ENCODE measurements at regions not wholly inside any gene's neighbourhood (a gene's known extent, or its start where the extent isn't known, plus 50 kb on each side); places are given as distances from the start of the nearest gene placed in this dataset.

DNA sequence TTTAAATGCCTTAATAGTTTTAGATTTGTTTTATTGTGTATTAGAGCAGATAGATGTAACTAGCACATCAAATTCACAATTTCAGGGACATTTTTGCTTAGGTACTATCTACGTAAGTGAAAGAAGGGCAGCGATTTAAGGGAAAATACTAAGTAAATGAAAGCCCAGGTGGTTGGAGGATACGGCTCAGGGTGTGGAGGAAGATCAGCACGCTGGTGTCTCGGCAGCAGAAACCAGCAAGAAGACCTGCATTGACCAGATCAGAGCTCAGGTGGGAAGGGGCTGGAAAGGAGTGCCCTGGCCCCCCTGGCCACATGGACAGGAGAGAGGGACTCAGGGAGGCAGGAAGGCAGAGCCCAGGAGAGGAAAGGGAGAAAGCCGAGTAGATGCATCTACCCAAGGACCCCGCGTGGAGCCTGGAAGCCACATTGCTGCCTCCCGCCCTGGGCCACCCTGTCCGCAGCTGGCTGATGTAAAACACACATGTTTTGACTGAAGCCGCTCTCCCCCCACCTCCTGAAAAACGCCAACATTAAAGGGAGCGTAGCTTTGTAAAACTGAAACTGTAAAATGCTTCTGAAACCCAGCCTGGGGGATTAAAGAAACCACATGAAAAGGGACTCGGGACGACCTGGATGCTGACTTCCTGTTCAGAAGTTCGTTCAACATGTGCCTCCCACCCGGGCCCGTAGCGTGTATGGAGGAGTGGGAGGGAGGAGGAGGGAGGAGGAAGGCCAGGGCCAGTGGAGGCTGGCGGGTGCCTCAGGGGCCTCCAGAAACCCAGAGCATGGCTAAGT, 72.6 kb upstream of the TARDBP start:
- Histone ChIP-seq H3K4me3 (ENCODE audit: insufficient read depth in 1 of 2, low read depth in 1 of 2, low read length in 2 of 2) (no peak overlapping the region), H3K27me3 (ENCODE audit: control insufficient read depth in 1 of 2, insufficient read depth in 1 of 2, low read length in 2 of 2) (peaks cover 39 to 88% of the 10 kb centered on the region in 2 experiments), H3K4me1 (ENCODE audit: control insufficient read depth, insufficient read depth, low read depth, low read length) (peaks cover 7% of the 10 kb centered on the region), H4K8ac (ENCODE audit: low read length) (no peak overlapping the region), H3K4ac (ENCODE audit: low read depth in 1 of 2, low read length in 2 of 2) (no peak overlapping the region), H3K27ac (ENCODE audit: low read length, poor library complexity, severe bottlenecking) (no peak overlapping the region), H4K91ac (ENCODE audit: low read length) (no peak overlapping the region), H2AFZ (ENCODE audit: low read depth, low read length) (no peak overlapping the region), H2BK12ac (ENCODE audit: low read length in 2 of 2) (no peak overlapping the region), H3K18ac (ENCODE audit: low read depth in 1 of 2, low read length in 2 of 2) (no peak overlapping the region), H2BK5ac (ENCODE audit: low read depth, low read length, poor library complexity, severe bottlenecking) (no peak overlapping the region), H2BK15ac (ENCODE audit: low read depth, poor library complexity, severe bottlenecking) (no peak overlapping the region), H3K36me3 (ENCODE audit: control insufficient read depth in 1 of 2, insufficient read depth in 2 of 2, low read depth in 1 of 2, low read length in 2 of 2) (no peaks in the 10 kb centered on the region), H3K79me1 (replicated peaks; ENCODE audit: low read length, poor library complexity, severe bottlenecking) (no peaks in the 10 kb centered on the region), H2AK5ac (ENCODE audit: low read length, severe bottlenecking) (no peak overlapping the region), H3K23ac (ENCODE audit: low read length in 2 of 2) (no peak overlapping the region), H2BK120ac (ENCODE audit: low read depth, low read length) (no peak overlapping the region), H3K9ac (ENCODE audit: low read length) (no peak overlapping the region), H3K9me3 (ENCODE audit: control insufficient read depth, low read length) (no peaks in the 10 kb centered on the region), H3K4me2 (ENCODE audit: low read length, poor library complexity, severe bottlenecking) (no peak overlapping the region), H3K14ac (ENCODE audit: low read length in 2 of 2) (no peak overlapping the region)
- peak; percentile 12 for DNase-seq
- WGBS: 60% methylated on average over 19 of the region's 20 CpGs

DNA sequence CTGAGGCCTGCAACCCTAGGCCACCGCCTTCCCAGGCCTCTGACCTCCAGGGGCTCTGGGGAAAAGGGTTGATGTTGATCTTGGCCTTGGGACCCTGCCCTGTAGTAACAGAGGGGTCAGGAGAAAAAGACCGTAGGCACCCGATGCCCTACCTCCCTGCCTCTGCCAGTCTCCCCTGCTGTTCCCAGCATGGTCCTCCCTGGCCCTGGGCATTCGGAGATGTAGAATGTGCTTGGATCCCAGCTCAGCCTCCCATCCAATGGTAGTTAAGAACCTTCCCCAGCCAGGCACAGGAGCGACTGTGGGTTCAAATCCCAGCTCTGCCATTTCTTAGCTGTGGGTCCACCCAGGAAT, 72.0 kb upstream of the TARDBP start:
- Histone ChIP-seq H3K4me2 (ENCODE audit: low read length, poor library complexity, severe bottlenecking) (no peak overlapping the region), H3K9me3 (ENCODE audit: control insufficient read depth, low read length) (no peaks in the 10 kb centered on the region), H2BK5ac (ENCODE audit: low read depth, low read length, poor library complexity, severe bottlenecking) (no peak overlapping the region), H2BK15ac (ENCODE audit: low read depth, poor library complexity, severe bottlenecking) (no peak overlapping the region), H2AK5ac (ENCODE audit: low read length, severe bottlenecking) (no peak overlapping the region), H3K36me3 (ENCODE audit: control insufficient read depth in 1 of 2, insufficient read depth in 2 of 2, low read depth in 1 of 2, low read length in 2 of 2) (no peaks in the 10 kb centered on the region), H2BK12ac (ENCODE audit: low read length in 2 of 2) (no peak overlapping the region), H3K18ac (ENCODE audit: low read depth in 1 of 2, low read length in 2 of 2) (no peak overlapping the region), H3K23ac (ENCODE audit: low read length in 2 of 2) (no peak overlapping the region), H3K79me1 (replicated peaks; ENCODE audit: low read length, poor library complexity, severe bottlenecking) (no peaks in the 10 kb centered on the region), H3K27ac (ENCODE audit: low read length, poor library complexity, severe bottlenecking) (no peak overlapping the region), H3K14ac (ENCODE audit: low read length in 2 of 2) (no peak overlapping the region), H3K4ac (ENCODE audit: low read depth in 1 of 2, low read length in 2 of 2) (no peak overlapping the region), H2AFZ (ENCODE audit: low read depth, low read length) (no peak overlapping the region), H3K4me1 (ENCODE audit: control insufficient read depth, insufficient read depth, low read depth, low read length) (peaks cover 7% of the 10 kb centered on the region), H2BK120ac (ENCODE audit: low read depth, low read length) (no peak overlapping the region), H3K9ac (ENCODE audit: low read length) (no peak overlapping the region), H3K27me3 (ENCODE audit: control insufficient read depth in 1 of 2, insufficient read depth in 1 of 2, low read length in 2 of 2) (peaks cover 36 to 88% of the 10 kb centered on the region in 2 experiments), H4K8ac (ENCODE audit: low read length) (no peak overlapping the region), H4K91ac (ENCODE audit: low read length) (no peak overlapping the region), H3K4me3 (ENCODE audit: insufficient read depth in 1 of 2, low read depth in 1 of 2, low read length in 2 of 2) (no peak overlapping the region)
- 97% methylated on average over 4 of the region's 5 CpGs for WGBS
- no peak for DNase-seq

DNA sequence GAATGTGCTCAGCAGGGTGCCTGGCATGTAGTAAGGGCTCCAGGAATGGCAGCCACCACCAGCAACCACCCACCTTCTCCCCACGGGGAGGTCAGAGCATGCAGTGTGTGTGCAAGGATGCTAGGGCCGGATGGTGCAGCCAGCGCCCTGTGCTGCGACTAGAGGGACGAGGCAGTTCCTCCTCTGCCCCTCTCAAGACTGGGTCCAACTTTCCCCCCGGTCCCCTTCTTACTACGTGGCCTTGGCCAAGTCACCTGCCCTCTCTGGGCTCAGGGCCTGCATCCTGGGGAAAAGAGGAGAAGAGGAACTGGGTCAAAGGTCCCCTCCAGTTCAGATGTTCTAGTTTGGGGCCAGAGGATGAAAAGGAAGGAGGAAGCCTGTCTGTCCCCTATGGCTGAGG, 71.6 kb upstream of the TARDBP start:
- Histone ChIP-seq H3K27me3 (ENCODE audit: control insufficient read depth in 1 of 2, insufficient read depth in 1 of 2, low read length in 2 of 2) (peaks cover 40 to 88% of the 10 kb centered on the region in 2 experiments), H2AFZ (ENCODE audit: low read depth, low read length) (no peak overlapping the region), H2AK5ac (ENCODE audit: low read length, severe bottlenecking) (no peak overlapping the region), H3K4me1 (ENCODE audit: control insufficient read depth, insufficient read depth, low read depth, low read length) (peaks cover 7% of the 10 kb centered on the region), H3K18ac (ENCODE audit: low read depth in 1 of 2, low read length in 2 of 2) (no peak overlapping the region), H2BK120ac (ENCODE audit: low read depth, low read length) (no peak overlapping the region), H2BK5ac (ENCODE audit: low read depth, low read length, poor library complexity, severe bottlenecking) (no peak overlapping the region), H3K9me3 (ENCODE audit: control insufficient read depth, low read length) (no peaks in the 10 kb centered on the region), H3K36me3 (ENCODE audit: control insufficient read depth in 1 of 2, insufficient read depth in 2 of 2, low read depth in 1 of 2, low read length in 2 of 2) (no peaks in the 10 kb centered on the region), H4K91ac (ENCODE audit: low read length) (no peak overlapping the region), H3K14ac (ENCODE audit: low read length in 2 of 2) (no peak overlapping the region), H3K23ac (ENCODE audit: low read length in 2 of 2) (no peak overlapping the region), H4K8ac (ENCODE audit: low read length) (no peak overlapping the region), H3K4me3 (ENCODE audit: insufficient read depth in 1 of 2, low read depth in 1 of 2, low read length in 2 of 2) (no peak overlapping the region), H3K9ac (ENCODE audit: low read length) (no peak overlapping the region), H2BK15ac (ENCODE audit: low read depth, poor library complexity, severe bottlenecking) (no peak overlapping the region), H3K4me2 (ENCODE audit: low read length, poor library complexity, severe bottlenecking) (no peak overlapping the region), H3K79me1 (replicated peaks; ENCODE audit: low read length, poor library complexity, severe bottlenecking) (no peaks in the 10 kb centered on the region), H3K27ac (ENCODE audit: low read length, poor library complexity, severe bottlenecking) (no peak overlapping the region), H3K4ac (ENCODE audit: low read depth in 1 of 2, low read length in 2 of 2) (no peak overlapping the region), H2BK12ac (ENCODE audit: low read length in 2 of 2) (no peak overlapping the region)
- no peak for DNase-seq
- WGBS: 97% methylated on average over 7 of the region's 7 CpGs

DNA sequence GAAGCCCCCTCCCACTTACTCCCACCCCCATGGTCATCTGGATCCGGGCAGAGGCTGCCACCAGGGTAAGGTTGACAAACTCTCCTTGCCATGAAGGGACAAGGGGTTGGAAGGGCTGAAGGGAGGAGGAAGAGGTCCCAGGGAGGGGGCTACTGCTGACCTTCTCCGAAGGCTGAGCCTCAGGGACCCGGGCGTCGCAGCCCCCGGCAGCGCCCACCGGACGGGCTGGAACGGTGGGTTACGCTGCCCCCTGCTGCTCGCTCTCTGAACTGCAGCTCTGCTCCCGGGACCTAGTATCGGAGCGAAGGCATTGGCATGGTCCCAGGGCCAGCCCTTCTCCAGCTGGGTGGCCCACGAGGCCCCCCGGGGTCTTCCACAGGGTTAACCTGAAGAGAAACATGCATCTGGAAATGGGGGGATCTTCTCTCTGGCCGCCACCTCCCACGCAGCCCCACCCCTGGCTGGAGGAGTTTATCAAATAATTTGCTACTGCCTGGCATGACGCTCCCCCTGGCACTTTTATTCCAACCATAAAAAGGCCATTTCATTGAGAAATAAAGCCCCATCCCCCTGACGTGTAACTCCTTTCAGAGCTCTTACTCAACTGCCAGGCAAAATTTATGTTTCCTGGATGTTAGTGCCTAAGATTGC, 70.4 kb upstream of the TARDBP start:
- WGBS: 6% methylated on average over 19 of the region's 21 CpGs
- peaks cover 7% of the 10 kb centered on the region for H3K4me1 ChIP-seq (ENCODE audit: control insufficient read depth, insufficient read depth, low read depth, low read length)
- H2AK5ac ChIP-seq (ENCODE audit: low read length, severe bottlenecking): no peak overlapping the region
- no peak overlapping the region for H2BK15ac ChIP-seq (ENCODE audit: low read depth, poor library complexity, severe bottlenecking)
- no peak overlapping the region for H3K18ac ChIP-seq (ENCODE audit: low read depth in 1 of 2, low read length in 2 of 2)
- no peak overlapping the region for H3K4ac ChIP-seq (ENCODE audit: low read depth in 1 of 2, low read length in 2 of 2)
- no peaks in the 10 kb centered on the region for H3K36me3 ChIP-seq (ENCODE audit: control insufficient read depth in 1 of 2, insufficient read depth in 2 of 2, low read depth in 1 of 2, low read length in 2 of 2)
- H3K9me3 ChIP-seq (ENCODE audit: control insufficient read depth, low read length): no peaks in the 10 kb centered on the region
- no peak overlapping the region for H3K4me3 ChIP-seq (ENCODE audit: insufficient read depth in 1 of 2, low read depth in 1 of 2, low read length in 2 of 2)
- DNase-seq: peak; percentile 37
- H2AFZ ChIP-seq (ENCODE audit: low read depth, low read length): no peak overlapping the region
- H3K14ac ChIP-seq (ENCODE audit: low read length in 2 of 2): no peak overlapping the region
- H3K4me2 ChIP-seq (ENCODE audit: low read length, poor library complexity, severe bottlenecking): no peak overlapping the region
- no peak overlapping the region for H2BK12ac ChIP-seq (ENCODE audit: low read length in 2 of 2)
- no peaks in the 10 kb centered on the region for H3K79me1 ChIP-seq (replicated peaks; ENCODE audit: low read length, poor library complexity, severe bottlenecking)
- H2BK5ac ChIP-seq (ENCODE audit: low read depth, low read length, poor library complexity, severe bottlenecking): no peak overlapping the region
- no peak overlapping the region for H4K91ac ChIP-seq (ENCODE audit: low read length)
- H4K8ac ChIP-seq (ENCODE audit: low read length): no peak overlapping the region
- no peak overlapping the region for H2BK120ac ChIP-seq (ENCODE audit: low read depth, low read length)
- H3K27me3 ChIP-seq (ENCODE audit: control insufficient read depth in 1 of 2, insufficient read depth in 1 of 2, low read length in 2 of 2): peaks cover 41 to 94% of the 10 kb centered on the region in 2 experiments
- no peak overlapping the region for H3K23ac ChIP-seq (ENCODE audit: low read length in 2 of 2)
- H3K9ac ChIP-seq (ENCODE audit: low read length): peak overlapping the region; percentile 0
- H3K27ac ChIP-seq (ENCODE audit: low read length, poor library complexity, severe bottlenecking): no peak overlapping the region
